CD4-positive, alpha-beta T cell treated with Interleukin-17A for 4 hours (primary cell): ENCODE measurements at regions not wholly inside any gene's neighbourhood (a gene's known extent, or its start where the extent isn't known, plus 50 kb on each side); places are given as distances from the start of the nearest gene placed in this dataset.
"Not testable (repeated sequence)": the region's sequence is repeated elsewhere in the genome, so short reads cannot be mapped to it uniquely, and the experiment has no call there.

ENCODE experiments used
- DNase-seq: peaks from one replicate; pipeline ENCODE4 v3.0.0-alpha.2; 2020; ENCODE audit warnings: mixed read lengths

DNA sequence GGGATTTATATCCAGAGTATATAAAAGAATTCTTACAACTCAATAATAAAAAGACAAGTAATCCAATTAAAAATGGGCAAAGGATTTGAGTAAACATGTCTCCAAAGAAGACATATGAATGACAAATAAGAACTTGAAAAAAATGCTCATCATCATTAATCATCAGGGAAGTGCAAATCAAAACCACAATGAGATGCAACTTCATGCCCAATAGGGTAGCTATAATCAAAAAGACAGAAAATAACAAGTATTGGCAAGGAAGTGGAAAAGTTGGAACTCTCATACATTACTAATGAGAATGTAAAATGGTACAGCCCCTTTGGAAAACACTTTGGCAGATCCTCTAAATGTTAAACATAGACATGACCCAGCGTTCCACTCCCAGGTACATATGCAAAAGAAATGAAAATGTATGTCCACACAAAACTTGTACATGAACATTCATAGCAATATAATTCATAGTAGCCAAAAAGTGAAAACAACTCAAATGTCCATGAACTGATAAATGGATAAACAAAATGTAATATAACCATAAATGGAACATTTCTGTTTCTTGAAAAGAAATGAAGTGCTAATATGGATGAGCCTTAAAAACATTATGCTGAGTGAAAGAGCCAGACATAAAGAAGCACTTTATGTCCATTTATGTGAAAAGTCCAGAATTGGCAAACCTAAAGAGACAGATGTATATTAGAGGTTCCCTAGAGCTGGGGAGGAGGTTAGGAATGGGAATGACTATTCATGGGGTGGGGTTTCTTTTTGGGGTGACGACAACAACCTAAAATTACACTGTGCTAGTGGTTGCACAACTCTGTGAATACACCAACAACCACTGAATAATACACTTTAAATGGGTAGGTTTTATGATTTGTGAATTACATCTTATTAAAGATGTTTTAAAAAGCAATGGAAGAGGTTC lies 259.7 kb downstream of the RHOU start:
- DNase-seq = no peak

DNA sequence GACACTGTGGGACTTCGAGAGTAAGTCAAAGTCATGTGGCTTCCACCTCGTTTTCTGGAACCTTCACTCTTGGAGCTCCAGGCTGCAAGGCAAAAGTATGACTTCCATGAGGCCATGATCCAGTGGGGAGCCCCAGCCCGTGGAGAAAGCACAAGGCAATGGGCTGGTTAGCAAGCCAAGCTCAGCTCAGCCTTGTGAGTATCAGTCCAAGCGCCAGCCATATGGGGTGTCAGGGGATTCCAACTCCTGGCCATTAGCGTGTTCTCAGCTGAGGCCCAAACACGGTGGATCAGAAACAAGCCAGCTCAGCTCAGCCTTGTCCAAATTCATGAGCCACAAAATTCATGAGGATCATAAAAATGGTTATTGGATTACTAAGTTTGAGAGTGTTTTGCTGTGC lies 261.0 kb downstream of the RHOU start:
- no peak for DNase-seq

DNA sequence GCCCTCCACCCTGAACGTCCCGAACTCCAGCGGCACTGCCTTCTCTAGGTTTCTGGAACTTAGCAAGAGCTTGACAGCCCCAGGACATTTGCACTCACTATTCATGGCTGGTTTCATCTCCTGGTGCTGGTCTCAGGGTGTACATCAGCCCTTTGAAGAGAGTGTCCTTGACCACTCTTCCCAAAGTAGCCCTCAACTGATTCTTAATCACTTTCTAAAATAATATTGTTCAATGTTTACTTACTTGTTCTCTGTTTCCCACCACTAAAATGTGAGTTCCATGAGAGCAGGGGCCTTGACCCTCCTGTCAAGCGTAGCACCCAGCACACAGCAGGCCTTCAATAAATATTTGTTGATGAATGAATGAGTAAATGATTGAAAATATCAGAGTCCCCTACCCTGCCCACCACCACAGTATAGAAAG lies 262.5 kb downstream of the RHOU start:
- no peak for DNase-seq

DNA sequence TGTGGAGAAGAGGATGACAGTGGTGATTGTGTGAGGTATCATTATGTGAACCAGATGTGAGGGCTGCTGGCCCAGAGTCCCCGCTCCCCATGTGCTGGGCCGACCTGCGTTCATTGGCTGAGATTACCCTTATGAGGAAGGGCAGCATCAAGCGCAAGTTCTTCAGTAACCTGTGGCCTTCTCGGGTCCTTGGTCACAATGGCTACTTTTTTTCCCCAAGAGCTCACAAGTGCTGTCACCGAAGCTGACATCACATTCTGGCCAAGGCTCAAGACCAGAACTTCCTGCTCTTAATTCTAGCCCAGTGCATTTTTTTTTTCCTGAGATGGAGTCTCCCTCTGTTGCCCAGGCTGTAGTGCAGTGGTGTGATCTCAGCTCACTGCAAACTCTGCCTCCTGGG lies 262.9 kb downstream of the RHOU start:
- no peak for DNase-seq

DNA sequence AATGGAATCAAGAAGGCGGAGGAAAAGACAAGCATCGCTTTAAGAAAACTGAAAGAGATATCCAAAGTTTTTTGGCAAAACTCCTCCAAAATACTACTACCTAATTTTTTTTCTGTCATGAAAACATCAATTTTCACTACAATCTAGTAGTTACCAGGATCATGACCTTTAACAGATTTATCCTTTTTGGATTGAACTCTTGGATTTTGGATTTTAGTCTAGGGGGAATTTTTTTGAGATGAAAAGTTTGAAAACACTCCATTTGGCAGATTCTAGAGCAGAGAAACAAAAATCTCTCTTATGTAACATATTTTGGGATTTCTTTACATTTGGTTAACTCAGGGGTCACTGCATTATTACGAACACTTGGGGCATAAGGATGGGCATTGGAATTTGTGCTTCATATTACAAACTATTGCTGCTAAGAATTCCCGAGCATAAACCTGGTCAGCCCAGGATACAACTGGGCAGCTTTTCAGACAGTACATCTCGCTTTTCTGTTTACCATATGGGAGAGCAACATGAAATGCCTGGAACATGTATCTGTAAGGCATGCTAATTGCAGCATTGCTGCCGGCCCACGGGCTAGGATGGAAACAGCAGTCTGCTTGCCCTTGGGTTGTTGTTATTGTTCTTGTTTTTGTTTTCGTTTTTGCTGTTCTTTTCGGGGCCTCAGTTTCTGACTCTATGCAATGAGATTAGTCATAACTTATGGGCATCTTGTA lies 264.3 kb downstream of the RHOU start:
- DNase-seq = no peak

DNA sequence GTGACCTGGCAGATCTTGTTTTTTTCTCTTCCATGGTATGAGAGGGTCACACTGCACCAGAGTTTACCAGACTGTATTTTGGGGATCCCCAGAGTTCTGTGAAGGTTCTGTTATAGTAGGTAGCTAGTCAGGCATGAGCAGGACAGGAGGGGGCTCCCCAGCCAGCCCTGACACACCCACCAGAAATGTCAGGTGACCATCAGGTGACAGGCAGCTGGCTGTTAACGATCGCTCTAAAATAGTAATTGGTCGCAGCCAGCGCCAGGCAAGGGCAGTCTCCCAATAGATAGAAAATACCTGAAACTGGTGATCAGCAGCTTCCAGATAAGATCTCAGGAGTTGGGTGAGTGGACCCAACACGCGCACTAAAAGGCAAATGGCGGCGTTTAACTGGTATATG lies 264.9 kb downstream of the RHOU start:
- DNase-seq = no peak

- peak; percentile 13 for DNase-seq
Observed at GRCh38 chr1:229001467-229002011, 266.3 kb downstream of the RHOU start.

DNA sequence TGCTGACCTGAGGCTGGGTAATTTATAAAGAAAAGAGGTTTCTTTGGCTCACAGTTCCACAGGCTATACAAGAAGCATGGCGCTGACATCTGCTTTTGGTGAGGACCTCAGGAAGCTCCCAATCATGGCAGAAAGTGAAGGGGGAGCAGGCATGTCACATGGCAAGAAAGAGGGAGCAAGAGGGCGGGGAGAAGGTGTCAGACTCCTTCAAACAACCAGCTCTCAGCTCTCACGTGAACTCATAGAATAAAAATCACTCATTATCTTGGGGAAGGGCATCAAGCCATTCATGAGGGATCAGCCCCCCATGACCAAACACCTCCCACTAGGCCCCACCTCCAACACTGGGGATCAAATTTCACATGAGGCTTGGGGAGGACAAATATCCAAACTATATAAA lies 266.8 kb downstream of the RHOU start:
- no peak for DNase-seq

DNA sequence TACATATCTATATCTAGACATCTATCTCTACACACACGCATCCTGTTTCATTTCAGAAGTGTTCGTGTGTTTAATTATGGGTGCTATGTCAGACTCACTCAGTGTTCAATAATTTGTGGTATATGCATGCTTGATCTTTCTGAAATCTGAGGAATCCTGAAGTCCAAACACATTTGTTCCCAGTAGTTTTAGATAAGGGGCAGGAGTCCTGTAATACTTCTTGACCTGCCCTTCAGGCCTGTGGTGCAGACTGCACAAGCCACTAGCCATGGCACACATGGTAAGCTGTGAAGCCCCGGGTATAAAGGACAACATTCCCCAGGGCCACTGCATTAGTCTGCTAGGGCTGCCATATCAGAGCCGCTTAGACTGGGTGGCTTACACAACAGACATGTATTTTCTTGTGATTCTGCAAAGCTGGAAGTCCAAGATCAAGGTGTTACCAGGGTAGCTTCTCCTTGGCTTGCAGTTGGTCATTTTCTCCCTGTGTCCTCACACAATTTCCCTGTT lies 267.2 kb downstream of the RHOU start:
- DNase-seq = no peak

- no peak for DNase-seq
Observed at GRCh38 chr1:229003233-229004031, 267.5 kb upstream of the RAB4A start.

DNA sequence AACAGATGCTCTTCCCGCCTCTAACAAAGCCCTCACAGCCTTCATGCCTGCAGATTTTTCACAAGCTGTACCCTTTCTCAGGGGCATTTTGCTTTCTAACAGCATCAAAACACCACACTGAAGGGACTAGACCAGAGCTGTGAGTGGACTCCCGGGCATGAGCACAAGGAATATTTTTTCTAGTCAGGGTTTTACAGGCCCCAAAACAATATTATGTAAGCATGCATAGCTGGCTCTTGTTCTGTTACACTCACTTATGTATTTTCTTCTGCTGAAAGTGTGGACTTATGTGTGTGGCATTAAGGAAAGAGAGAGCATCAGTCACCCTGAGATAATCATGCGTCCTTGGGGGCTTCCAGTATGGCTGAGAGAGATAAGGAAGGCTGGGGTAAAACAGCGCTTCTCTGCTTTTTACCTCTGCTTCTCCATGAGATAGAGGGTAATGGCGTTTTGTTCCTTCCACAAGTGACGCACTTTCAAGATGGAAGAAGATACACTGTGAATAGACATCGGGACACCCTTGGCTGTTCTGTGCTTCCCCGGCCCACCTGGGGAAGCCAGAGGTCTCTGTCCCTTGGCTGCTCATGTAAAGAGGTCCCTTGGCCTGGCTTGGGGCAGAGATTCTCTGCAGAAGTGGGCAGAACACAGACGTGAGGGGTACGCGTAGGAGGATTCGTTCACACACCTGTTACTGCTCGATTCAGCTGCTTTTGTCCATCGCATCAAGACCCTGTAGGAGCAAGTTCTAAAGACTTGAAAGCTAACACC lies 266.7 kb upstream of the RAB4A start:
- no peak for DNase-seq

- no peak for DNase-seq
Observed at GRCh38 chr1:229005097-229005496, 265.8 kb upstream of the RAB4A start.

GRCh38 chr1:229005556-229005955 lies 265.4 kb upstream of the RAB4A start:
- DNase-seq = no peak

- no peak for DNase-seq
Observed at GRCh38 chr1:229006121-229006870, 264.6 kb upstream of the RAB4A start.

- DNase-seq = no peak
Observed at GRCh38 chr1:229007167-229007566, 263.7 kb upstream of the RAB4A start.

GRCh38 chr1:229007701-229008100 lies 263.2 kb upstream of the RAB4A start:
- no peak for DNase-seq

- DNase-seq = not testable (repeated sequence)
Observed at GRCh38 chr1:229008347-229008746, 262.6 kb upstream of the RAB4A start.

DNA sequence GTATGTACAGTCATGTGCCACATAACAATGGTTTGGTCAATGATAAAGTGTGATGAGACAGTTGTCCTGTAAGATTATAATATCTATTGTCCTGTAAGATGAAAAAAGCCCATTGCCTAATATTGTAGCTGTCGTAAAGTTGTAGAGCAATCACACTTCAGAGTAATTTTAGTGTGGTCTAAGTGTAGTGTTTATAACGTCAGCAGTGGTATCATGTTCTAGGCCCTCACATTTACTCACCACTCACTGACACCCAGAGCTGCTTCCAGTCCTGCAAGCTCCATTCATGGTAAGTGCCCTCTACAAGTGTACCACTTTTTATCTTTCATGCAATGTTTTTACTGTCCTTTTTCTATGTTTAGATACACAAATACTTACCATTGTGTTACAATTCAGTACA lies 259.9 kb upstream of the RAB4A start:
- no peak for DNase-seq

GRCh38 chr1:229012823-229013222 lies 258.1 kb upstream of the RAB4A start:
- no peak for DNase-seq

- no peak for DNase-seq
Observed at GRCh38 chr1:229013981-229014380, 256.9 kb upstream of the RAB4A start.

GRCh38 chr1:229015806-229016205 lies 255.1 kb upstream of the RAB4A start:
- no peak for DNase-seq
